Left cardiac atrium (tissue), 4 donors: ENCODE measurements at regions not wholly inside any gene's neighbourhood (a gene's known extent, or its start where the extent isn't known, plus 50 kb on each side); places are given as distances from the start of the nearest gene placed in this dataset.
A peak's percentile ranks its signal among the peaks of the same experiment; 100 is the strongest.

Experiments used
- ATAC-seq, 2 donors: fragments of 200-7000 bp; cut with Tn5 transposase; one replicate each; pipeline ENCODE4 v1.9.1; 2020; ENCODE audit warnings: mild to moderate bottlenecking in 2 of 2, moderate library complexity in 2 of 2
- DNase-seq: peaks from one replicate; pipeline ENCODE4 v3.0.0-alpha.2; 2020
- intact Hi-C, 2 donors: fragments of 100-400 bp; cut with DNase I; formaldehyde crosslinking; loops; one replicate each; pipeline versions ENCODE4 v1.14.1 to v1.15.1; 2022 to 2023
- donor health status: DM: no; HTN: yes; CAD: no.
- donor health status: DM: no; HTN: yes; CAD: no; lungs with severe emphysema.
- donor health status: DM: yes; HTN: yes; CAD: no.
- donor health status: Dilated cardiomyopathy.

- ATAC-seq (no peak), DNase-seq (no peak)
- intact Hi-C loops: no loop called here
Observed at GRCh38 chr9:1580215-1580614, 434.9 kb upstream of the SMARCA2 start.

DNA sequence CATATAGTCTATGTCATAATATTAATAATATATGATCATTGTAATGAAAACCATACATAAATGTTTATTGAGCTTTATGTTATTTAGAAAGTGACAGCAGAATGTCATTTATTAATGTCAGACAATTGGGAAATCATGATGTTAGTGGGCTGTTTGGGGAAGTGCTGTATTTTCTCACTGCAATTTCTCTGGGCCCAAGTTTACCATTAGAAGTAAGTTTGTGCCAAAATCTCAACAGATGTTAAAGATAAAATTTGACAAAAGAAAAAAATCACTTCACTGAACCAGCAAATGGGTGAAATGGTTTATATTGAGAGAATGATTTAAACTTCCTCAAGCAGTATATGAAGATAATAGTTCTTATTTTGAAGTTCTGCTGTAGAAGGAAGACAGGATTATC lies 433.2 kb upstream of the SMARCA2 start:
- ATAC-seq (no peak), DNase-seq (no peak)
- intact Hi-C loops: no loop called here

DNA sequence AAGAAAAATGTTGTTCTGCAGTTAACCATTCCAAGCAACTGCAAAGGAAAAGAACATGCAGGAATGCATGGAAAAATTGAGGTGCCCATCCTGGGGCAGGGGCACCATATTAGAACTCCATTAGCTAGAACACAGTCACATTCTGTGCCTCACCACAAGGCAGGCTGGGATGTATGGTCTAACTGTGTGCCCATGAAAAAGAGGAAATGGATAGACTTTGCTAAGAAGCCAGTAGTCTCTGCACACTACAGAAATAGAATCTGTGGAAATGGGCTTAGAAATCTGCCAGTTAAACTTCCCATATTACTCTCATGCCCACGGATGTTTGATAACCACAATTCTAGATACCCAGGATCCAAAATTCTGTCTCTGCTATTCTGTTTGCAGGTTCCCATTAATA lies 423.8 kb upstream of the SMARCA2 start:
- DNase-seq: no peak
- ATAC-seq: no peak
- intact Hi-C loops: no loop called here

- ATAC-seq (no peak), DNase-seq (no peak)
- intact Hi-C loops: no loop called here
Observed at GRCh38 chr9:1598270-1598669, 416.9 kb upstream of the SMARCA2 start.

DNA sequence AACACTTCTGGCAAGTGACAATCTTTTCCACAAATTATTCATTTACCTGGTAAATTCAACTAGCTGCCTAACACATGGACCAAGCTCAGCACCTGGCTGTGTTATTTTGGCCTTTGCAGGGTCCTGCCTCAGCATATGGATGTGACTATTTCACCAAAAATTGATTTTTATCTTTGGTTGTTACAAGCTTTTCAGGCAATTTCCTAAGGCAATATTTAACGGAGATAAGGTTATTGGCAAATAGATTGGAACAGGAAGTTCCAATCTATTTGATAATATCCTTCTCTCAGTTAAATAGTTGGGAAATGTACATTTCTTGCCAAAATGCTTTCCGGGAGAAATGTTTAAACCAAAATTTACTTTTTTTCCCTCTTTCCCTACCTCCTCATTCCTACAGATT lies 415.2 kb upstream of the SMARCA2 start:
- DNase-seq (no peak), ATAC-seq (no peak)
- intact Hi-C loops: loop anchor here in 1 of 2 donors (10.0 kb wide), 1 partner anchor 135 kb away; no protein-coding TSS in a partner anchor

- ATAC-seq (no peak), DNase-seq (no peak)
- intact Hi-C loops: loop anchor here in 1 of 2 donors (10.0 kb wide), 1 partner anchor 140 kb away; no protein-coding TSS in a partner anchor
Observed at GRCh38 chr9:1604942-1605560, 410.1 kb upstream of the SMARCA2 start.

GRCh38 chr9:1606253-1606652 lies 408.9 kb upstream of the SMARCA2 start:
- no peak for DNase-seq
- ATAC-seq: no peak
- intact Hi-C loops: loop anchor here in 1 of 2 donors (10.0 kb wide), 1 partner anchor 141 kb away; no protein-coding TSS in a partner anchor

GRCh38 chr9:1612886-1613285 lies 402.3 kb upstream of the SMARCA2 start:
- no peak for ATAC-seq
- DNase-seq: no peak
- intact Hi-C loops: no loop called here

GRCh38 chr9:1617419-1617818 lies 397.7 kb upstream of the SMARCA2 start:
- ATAC-seq: no peak
- intact Hi-C loops: no loop called here
- no peak for DNase-seq

- ATAC-seq (no peak), DNase-seq (no peak)
- intact Hi-C loops: no loop called here
Observed at GRCh38 chr9:1619915-1620710, 395.0 kb upstream of the SMARCA2 start.

DNA sequence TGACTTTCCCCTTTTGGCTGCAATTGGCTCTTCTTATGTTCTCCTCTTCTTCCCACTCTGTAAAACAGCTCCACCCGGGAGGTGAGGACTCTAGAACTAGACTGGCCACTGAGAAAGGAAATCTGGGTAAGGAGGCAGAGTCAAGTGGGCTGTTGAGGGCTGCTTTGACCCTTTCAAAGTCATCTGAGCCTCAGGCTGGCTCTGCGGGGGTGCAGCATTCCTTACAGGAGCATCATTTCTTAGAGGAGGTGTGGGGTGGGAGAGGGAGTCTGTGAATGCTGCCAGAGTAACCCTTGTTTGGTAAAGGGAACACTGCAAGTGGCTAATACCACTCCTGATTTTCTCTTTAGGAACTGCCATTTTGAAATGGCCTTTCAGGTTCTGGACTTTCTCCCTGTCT lies 377.7 kb upstream of the SMARCA2 start:
- DNase-seq (no peak), ATAC-seq (no peak)
- intact Hi-C loops: no loop called here

DNA sequence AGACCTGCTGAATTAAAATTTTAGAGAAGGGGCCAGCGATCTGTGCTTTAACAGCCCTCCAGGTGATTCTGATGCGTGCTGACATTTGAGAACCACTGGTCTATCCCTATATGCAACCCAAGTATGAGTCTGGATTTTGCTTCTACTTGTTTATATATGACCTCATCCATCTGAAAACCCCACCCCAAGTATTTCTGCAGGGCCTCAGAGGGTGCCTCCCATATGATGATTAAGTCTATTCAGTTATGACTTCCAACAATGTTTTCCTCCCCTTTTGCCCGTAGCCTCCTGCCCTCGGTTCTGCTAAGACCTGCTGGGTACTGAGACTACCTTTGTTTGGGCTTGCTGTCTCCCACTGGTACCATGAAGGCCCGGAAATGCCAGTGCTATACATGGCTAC lies 376.0 kb upstream of the SMARCA2 start:
- ATAC-seq: no peak
- no peak for DNase-seq
- intact Hi-C loops: no loop called here

GRCh38 chr9:1647776-1648175 lies 367.4 kb upstream of the SMARCA2 start:
- intact Hi-C loops: no loop called here
- ATAC-seq (peak in 1 of 2 donors; percentile 19), DNase-seq (no peak)

GRCh38 chr9:1653282-1653681 lies 361.9 kb upstream of the SMARCA2 start:
- intact Hi-C loops: no loop called here
- DNase-seq (no peak), ATAC-seq (no peak)

DNA sequence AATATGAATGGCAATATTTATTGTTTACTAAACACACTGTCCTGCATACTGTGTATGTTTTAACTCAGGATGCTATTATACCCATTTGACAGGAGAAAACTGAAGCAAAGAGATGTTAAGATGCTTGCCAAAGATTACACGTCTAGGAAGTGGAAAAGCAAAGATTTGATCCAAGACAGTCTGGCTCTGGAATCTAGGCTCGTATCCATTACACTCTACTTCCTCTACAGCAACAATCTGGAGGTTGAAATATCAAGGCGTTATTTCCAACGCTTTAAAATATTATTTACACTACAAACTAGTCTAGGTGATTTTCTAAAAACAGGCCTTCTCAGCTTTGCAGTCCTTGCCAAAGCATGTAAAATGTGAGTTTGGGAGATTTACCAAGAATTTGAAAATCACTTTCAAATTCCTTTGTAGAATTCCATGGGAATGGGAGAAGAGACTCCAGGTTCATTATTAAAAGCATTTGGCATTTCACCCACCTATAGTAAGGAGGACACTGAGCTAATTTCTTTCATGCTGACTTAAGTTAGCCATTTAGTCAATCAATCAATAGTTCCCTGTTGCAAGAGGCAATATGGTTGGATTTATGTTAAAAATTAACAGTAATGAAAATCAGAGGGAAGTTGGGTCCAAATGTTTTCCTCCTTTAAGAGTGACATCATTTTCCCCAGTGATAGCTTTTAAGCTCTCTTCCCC lies 356.3 kb upstream of the SMARCA2 start:
- ATAC-seq (no peak), DNase-seq (no peak)
- intact Hi-C loops: no loop called here

GRCh38 chr9:1659363-1659690 lies 355.8 kb upstream of the SMARCA2 start:
- ATAC-seq: no peak
- intact Hi-C loops: no loop called here
- DNase-seq: no peak

- intact Hi-C loops: no loop called here
- DNase-seq (no peak), ATAC-seq (no peak)
Observed at GRCh38 chr9:1668441-1668840, 346.7 kb upstream of the SMARCA2 start.

- ATAC-seq (no peak), DNase-seq (no peak)
- intact Hi-C loops: no loop called here
Observed at GRCh38 chr9:1673300-1673699, 341.8 kb upstream of the SMARCA2 start.

GRCh38 chr9:1676771-1677170 lies 338.4 kb upstream of the SMARCA2 start:
- intact Hi-C loops: no loop called here
- DNase-seq (no peak), ATAC-seq (no peak)

DNA sequence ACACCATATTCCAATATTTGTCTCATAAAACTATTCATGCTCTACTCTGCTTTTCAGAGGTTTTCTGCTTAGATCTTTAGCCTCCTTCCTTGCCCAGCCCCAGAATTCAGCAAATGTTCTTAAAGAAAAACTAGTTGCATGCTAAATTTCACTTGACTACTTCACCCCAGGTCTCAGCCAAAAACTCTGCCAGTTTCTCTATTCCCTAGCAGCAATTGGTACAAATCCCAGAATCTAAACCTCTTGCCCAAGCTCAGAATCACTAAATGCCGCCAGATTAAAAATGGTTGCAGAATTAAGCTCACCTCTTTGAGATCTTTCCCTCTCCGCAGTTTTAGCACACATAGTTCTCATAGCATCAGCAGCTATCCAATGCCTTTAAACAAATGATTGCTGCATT lies 331.2 kb upstream of the SMARCA2 start:
- intact Hi-C loops: loop anchor here in 1 of 2 donors (10.0 kb wide), 1 partner anchor 1189 kb away; no protein-coding TSS in a partner anchor
- DNase-seq (no peak), ATAC-seq (no peak)
